Amniotic epithelial cell (primary cell): ENCODE measurements at regions not wholly inside any gene's neighbourhood (a gene's known extent, or its start where the extent isn't known, plus 50 kb on each side); places are given as distances from the start of the nearest gene placed in this dataset.

Experiments used
- DNase-seq: peaks from one replicate; pipeline ENCODE4 v3.0.0-alpha.2; 2010; ENCODE audit warnings: low read depth

DNA sequence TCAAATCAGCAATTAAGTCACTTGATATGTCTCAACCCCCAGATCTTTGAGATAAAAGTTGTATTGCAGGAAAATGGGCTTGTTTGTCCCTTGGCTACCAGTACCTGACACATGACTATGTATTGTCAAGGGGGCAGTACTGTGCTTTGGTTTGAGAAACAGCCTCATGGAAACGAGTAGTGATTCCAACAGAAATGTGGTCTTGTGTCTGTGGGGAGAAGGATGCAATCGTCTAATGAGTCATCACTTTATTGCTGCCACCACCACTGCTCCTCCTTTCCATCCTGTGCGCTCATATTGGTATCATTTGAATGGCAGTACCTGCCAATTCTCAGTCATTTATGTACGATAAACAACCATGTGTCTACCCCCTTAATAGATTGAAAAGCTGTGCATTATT is 72.8 kb upstream of the ARHGAP5 start:
- DNase-seq = peak; percentile 93

DNA sequence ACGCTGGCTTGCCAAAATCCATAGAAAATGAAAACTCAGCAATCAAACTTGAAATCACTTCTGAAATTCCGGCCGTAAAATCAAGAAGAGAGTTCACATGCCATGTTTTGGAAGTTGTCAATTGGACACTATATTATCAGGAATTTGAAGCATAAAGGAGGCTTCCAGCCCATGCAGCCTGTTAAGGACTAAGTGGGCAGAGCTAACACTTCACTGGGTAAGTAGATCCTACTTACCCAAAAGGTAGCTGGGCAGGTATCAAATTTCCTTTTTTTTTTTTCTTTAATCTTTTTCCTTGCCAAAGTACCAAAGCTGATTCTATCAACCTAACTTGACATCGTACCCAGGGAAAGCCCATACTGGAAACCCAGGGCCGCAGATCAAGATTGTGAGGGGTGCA is 71.5 kb upstream of the ARHGAP5 start:
- no peak for DNase-seq

GRCh38 chr14:32006263-32007110 is 70.6 kb upstream of the ARHGAP5 start:
- DNase-seq = peak; percentile 63

DNA sequence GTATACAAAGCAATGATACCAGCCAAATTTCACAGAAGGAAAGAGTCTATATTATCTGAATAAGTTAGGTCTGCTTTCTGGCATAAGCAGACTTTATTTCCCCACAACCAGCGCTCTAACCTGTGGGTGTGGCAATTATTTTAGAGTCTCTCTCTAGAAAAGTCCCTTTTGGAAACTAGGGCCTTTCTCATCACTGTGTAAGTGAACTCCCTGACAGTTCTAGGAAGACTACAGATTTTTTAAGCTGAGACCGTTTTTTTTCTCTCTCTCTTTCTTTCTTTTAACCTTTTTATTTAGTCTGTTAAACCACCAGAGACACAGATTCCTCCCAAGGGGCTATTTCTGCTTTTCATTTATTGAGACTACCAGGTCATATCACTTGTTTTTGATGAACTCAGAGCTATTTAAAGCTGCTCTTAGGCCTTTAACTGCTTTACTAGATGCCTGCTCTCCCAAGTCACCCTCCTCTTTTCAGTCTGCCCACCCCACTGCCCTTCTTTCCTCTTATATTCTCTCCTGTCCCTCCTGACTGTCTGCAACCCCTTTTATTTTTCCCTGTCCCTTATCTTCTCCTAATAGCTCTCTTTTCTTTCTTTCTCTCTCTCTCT is 69.2 kb upstream of the ARHGAP5 start:
- no peak for DNase-seq

GRCh38 chr14:32008602-32009193 is 68.4 kb upstream of the ARHGAP5 start:
- DNase-seq = no peak

DNA sequence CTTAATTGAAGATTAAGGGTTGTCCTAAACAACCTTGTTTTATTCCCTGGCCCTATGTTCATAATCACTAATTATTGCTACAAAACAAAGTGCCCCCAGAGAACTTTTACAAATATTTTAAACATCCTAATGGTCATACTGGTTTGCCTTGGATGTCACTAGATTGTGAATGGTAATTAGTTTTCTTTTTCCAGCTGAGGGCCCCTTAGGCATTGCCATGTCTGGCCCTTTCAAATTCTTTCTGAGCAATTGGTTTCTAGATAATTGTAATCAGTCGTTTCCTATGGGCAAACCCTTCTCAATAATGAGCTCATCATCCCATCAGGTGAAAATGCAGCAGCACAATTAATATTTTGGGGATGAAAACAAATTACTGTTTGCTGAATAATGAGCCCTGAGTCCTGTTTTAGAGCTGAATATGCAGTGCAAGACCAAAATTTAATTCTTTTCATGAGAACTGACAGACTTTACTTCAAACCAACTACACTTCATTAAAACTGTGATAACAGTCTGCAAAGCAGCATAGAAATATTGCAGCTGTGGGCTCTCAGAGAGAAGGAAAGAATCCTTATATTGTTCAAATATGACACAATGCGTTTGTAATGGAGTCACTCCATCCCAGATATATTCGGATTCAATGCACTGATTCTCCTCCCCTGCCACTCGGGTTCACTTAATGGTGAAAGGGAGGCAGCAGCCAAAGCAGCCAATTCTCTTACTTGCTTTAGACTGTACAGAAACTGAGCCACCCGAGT is 67.7 kb upstream of the ARHGAP5 start:
- no peak for DNase-seq

DNA sequence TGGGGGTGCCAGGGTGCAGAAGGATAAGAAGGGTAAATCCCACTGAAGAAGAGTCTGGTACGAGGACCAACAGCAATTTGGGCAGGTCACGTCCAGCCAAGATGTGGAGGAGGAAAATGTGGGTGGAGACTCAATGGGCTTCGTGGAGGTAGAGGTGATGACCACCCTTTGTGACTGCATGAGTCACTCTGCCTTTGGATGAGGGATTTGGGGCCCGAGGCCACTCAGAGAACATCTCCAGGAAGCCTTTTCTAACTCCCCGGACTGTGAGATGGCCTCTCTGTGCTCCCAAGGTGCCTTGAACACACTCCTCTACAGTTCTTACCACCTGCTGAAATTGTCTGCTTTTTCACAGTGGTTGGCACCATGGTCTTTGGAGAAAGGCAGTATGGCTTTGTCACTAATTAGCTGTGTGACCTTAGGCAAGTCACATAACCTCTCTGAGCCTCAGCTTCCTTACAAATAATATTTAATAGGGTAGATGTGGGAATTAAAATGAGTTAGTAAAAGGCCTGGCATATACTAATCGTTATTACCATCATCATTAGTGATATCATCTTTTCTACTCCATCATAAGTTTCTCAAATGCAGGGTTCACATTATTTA is 67.0 kb upstream of the ARHGAP5 start:
- no peak for DNase-seq

- peak; percentile 92 for DNase-seq
These were observed 66.4 kb upstream of the ARHGAP5 start for GRCh38 chr14:32010604-32011125.

- DNase-seq = peak; percentile 74
These were observed 65.9 kb upstream of the ARHGAP5 start for GRCh38 chr14:32011225-32011624.

DNA sequence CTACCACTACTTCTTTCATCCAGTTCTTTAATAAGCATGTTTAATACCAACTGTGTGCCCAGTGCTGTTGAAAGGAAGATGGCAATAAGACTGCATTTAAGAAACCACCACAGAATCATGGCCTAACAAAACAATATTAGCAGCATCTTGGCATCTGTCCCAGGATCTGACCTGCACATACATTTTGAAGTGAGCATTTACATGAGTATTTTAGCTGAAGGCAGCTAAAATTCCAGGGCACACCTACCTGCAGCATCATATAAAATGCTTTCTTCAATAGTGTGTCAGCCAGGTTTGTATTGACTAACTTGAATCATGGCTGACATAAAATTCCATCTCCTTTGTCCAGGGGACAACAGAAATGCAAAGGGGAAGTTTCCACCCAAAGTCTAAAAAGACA is 65.0 kb upstream of the ARHGAP5 start:
- DNase-seq = no peak

DNA sequence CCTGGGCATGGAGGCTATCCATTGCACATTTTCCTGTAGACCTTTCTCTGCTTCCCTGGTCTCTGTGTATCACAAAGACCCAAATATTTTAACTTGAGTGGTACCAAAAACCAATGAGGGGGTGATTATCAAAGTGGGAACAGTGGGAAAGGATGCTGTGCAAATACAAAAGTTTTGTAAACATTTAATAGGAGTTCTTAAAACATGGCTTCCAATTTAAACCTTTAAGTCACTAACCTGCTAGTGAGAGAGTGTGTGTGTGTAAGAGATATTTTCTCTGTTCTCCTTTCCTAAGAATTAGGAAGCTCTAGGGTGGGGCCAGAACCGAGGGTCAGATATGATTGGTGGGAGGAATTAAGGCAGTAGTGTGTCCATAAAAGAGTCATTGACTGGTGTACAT is 64.5 kb upstream of the ARHGAP5 start:
- DNase-seq = no peak

GRCh38 chr14:32013083-32013482 is 64.0 kb upstream of the ARHGAP5 start:
- no peak for DNase-seq

DNA sequence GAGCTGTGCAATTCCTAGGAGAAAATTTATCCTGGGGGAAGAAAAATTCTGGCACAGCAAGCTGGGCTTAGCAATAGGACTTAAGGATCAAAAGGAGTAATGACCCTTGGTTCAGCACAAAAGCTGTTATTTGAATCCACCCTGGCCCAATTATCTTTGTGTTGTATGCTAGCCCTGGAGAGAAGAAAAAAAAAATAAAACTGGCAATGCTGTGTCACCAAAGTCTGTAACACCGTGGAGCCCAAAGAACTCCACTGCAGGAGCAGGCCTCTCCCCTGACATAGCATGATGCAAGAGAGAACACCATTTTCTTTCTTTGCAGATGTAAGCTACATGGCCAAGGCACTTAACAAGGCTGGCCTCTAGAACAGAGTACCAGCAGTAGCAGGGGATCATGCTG is 63.0 kb upstream of the ARHGAP5 start:
- no peak for DNase-seq

DNA sequence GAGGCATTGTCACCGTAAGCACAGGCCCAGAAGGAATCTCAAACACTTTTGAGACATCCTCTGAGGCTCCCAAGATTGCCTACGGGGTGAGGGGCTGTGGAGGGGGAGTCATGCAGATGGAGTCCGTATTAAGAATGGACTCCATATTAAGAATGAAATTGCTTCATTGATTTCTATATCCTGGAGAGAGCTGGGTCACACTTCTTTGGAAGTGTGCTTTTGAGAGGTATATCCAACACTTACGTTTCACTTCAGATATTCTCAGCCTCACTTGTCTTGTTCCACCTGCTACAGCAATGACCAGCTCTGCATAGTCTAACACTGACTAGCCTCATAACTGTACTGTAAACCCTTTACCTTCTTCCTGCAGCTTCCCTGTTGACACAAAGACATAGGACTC is 62.6 kb upstream of the ARHGAP5 start:
- no peak for DNase-seq

- DNase-seq = no peak
These were observed 61.9 kb upstream of the ARHGAP5 start for GRCh38 chr14:32015166-32015565.

- DNase-seq = no peak
These were observed 59.5 kb upstream of the ARHGAP5 start for GRCh38 chr14:32017587-32017986.

- DNase-seq = no peak
These were observed 58.6 kb upstream of the ARHGAP5 start for GRCh38 chr14:32018391-32019092.

DNA sequence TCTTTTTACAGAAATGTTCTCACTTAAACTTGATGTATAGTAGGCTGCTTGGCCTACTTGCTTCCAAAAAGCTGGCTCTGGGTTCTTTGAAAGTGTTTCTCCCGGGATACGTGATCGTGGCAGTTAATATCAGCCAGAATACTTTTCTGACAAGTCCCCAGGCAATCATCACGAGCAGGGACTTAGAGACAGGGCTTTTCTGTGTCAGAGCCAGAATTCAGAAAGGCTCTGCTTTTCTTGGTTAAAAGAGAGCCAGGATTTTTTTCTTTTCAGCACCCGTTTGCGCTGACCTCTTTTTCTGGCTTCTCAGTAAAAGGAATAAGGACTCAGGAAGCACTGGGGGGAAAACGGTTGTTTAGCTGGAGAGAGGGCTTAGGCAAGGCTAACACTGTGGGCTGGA is 57.8 kb upstream of the ARHGAP5 start:
- no peak for DNase-seq

- no peak for DNase-seq
These were observed 56.2 kb upstream of the ARHGAP5 start for GRCh38 chr14:32020882-32021281.

DNA sequence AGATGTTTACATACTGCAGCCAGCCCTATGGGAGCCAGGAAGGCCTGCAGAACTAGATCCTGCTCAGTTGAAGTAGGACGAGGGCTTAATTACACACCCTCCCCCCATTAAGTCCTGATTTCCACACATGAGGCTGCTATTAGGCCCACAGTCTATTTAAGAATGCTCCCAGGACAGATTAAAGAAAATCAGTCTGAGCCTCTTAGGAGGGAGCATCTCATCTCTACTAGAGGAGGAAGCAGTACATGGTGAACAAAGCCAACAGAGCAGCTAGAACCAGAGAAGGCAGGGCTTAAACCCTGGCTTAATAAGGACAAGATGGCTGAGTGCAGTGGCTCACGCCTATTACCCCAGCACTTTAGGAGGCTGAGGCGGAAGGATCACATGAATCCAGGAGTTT is 55.8 kb upstream of the ARHGAP5 start:
- no peak for DNase-seq

DNA sequence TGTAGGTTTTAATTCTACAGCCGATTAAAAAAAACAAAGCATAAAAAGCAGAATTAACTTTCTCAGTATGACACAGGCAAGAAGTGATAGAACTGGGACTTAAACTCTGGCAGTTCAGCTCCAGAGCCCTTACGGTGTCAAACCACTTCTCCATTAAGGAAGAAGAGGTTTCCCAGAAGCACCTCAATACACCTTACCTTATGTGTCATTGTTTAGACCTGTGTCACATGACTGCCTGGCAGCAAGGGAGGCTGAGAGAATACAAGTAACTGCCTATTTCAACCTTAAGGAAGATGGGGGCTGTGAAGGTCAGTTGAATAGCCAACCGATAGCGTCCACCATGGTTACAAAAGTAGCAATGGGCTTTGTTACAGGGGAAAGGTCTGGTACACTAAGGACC is 54.6 kb upstream of the ARHGAP5 start:
- DNase-seq = no peak
